Sigmoid colon (tissue), 6 donors: ENCODE measurements at regions not wholly inside any gene's neighbourhood (a gene's known extent, or its start where the extent isn't known, plus 50 kb on each side); places are given as distances from the start of the nearest gene placed in this dataset.

Experiments
- DNase-seq: peaks from one replicate; pipeline ENCODE4 v3.0.0-alpha.2; 2019
- H3K27ac ChIP-seq, 4 donors: fragments of 200-600 bp; sonication (generic); one replicate each; pipeline ENCODE4 v1.5.1; 2016 to 2019; ENCODE audit warnings: mild to moderate bottlenecking in 1 of 4
- H3K27me3 ChIP-seq, 3 donors: fragments of 200-600 bp; sonication (generic); one replicate each; pipeline ENCODE4 v1.5.1; 2019; ENCODE audit warnings: mild to moderate bottlenecking in 1 of 3
- H3K36me3 ChIP-seq, 4 donors: fragments of 200-600 bp; sonication (generic); one replicate each; pipeline ENCODE4 v1.5.1; 2016 to 2019
- H3K4me1 ChIP-seq, 4 donors: fragments of 200-600 bp; sonication (generic); one replicate each; pipeline ENCODE4 v1.5.1; 2017 to 2019
- H3K4me3 ChIP-seq, 4 donors: fragments of 200-600 bp; sonication (generic); one replicate each; pipeline ENCODE4 v1.5.1; 2017 to 2019; ENCODE audit warnings: mild to moderate bottlenecking in 2 of 4, moderate library complexity in 1 of 4
- H3K9me3 ChIP-seq, 4 donors: fragments of 200-600 bp in 3 of 4; sonication (generic) in 3 of 4; one replicate each; pipeline versions ENCODE4 v1.5.1 to v1.6.1; 2013 to 2019
- EP300 ChIP-seq, 4 donors: sonication (generic); formaldehyde crosslinking; IDR thresholded peaks; one replicate each; pipeline ENCODE4 v1.6.1; 2017; ENCODE audit warnings: antibody characterized with exemption in 4 of 4
- POLR2A ChIP-seq, 2 donors: fragments of 450-650 bp; IDR thresholded peaks; one replicate each; pipeline ENCODE4 v1.6.1; 2016; ENCODE audit warnings: antibody characterized with exemption in 2 of 2, mild to moderate bottlenecking in 2 of 2, moderate library complexity in 2 of 2
- POLR2AphosphoS5 ChIP-seq, 4 donors: sonication (generic); formaldehyde crosslinking; IDR thresholded peaks; one replicate each; pipeline ENCODE4 v1.6.1; 2017; ENCODE audit warnings: antibody characterized with exemption in 4 of 4
- WGBS, 2 donors: extraction: QIAGEN DNeasy Blood & Tissue Kit; methylation state at CpG; one replicate each; pipeline ENCODE4 v1.1.7; 2013; 5-methylcytosine and 5-hydroxymethylcytosine counted together
- intact Hi-C: fragments of 100-400 bp; cut with DNase I; formaldehyde crosslinking; loops from one replicate; pipeline ENCODE4 v1.15.1; 2023
- TF ChIP-seq, protein P1 (sequence below), 4 experiments: fragments of 450-650 bp in 3 of 4; fragments of 200-600 bp in 1 of 4; IDR thresholded peaks; one replicate each; pipeline ENCODE4 v1.5.1; 2016 to 2019; ENCODE audit warnings: antibody characterized with exemption in 4 of 4, mild to moderate bottlenecking in 3 of 4, moderate library complexity in 2 of 4
- donor health status: healthy with polysubstance abuse.
- donor health status: healthy.

DNA sequence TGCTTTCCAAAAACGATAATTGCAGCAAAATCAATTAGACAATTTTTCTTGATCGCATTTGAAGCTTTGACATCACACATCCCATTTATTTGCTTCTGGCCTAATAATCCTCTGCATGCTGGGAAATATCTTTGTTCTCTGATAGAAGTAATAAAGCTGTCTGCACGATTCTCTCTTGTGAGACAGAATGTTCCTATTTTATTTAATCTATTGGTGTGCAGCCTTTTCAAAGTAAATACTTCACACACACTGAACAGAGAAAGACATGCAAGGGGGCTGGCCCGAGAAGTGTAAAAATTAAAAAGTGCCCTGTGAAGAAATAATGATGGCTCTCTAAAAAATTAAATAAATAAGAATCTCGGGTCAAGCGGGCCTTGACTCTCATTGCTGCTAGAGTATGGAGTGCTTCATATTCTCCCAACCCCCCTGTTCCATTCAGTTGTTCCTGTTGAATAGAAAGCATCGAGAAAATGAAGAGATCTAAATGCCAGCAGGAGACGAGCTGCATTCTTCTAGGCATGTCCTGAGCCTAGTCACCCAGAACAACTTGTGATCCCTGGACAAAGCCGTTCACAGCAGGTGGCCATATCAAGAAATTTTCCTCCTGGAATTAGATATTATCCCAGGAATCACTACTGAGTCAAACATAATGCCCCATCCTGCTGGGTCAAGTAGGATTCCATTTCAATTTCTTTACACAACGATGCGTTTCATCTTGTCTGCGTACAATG lies 625.9 kb upstream of the EPHA7 start:
- Histone ChIP-seq H3K4me1 (peaks cover 0 to 5% (median 0%) of the 10 kb centered on the region in 4 donors), H3K27me3 (no peaks in the 10 kb centered on the region), H3K9me3 (no peaks in the 10 kb centered on the region), H3K36me3 (no peaks in the 10 kb centered on the region), H3K27ac (no peak overlapping the region), H3K4me3 (no peak overlapping the region)
- DNase-seq = no peak
- TF ChIP-seq, protein P1, sequence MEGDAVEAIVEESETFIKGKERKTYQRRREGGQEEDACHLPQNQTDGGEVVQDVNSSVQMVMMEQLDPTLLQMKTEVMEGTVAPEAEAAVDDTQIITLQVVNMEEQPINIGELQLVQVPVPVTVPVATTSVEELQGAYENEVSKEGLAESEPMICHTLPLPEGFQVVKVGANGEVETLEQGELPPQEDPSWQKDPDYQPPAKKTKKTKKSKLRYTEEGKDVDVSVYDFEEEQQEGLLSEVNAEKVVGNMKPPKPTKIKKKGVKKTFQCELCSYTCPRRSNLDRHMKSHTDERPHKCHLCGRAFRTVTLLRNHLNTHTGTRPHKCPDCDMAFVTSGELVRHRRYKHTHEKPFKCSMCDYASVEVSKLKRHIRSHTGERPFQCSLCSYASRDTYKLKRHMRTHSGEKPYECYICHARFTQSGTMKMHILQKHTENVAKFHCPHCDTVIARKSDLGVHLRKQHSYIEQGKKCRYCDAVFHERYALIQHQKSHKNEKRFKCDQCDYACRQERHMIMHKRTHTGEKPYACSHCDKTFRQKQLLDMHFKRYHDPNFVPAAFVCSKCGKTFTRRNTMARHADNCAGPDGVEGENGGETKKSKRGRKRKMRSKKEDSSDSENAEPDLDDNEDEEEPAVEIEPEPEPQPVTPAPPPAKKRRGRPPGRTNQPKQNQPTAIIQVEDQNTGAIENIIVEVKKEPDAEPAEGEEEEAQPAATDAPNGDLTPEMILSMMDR (IDR thresholded peaks at IDR 0.05) = no peak
- no peak for TF ChIP-seq POLR2A (IDR thresholded peaks at IDR 0.05)
- TF ChIP-seq EP300 (IDR thresholded peaks at IDR 0.05) = no peak
- no peak for TF ChIP-seq POLR2AphosphoS5 (IDR thresholded peaks at IDR 0.05)
- 81 to 86% methylated on average over 12 of the region's 12 CpGs for WGBS, 2 donors
- intact Hi-C loops = no loop called here

DNA sequence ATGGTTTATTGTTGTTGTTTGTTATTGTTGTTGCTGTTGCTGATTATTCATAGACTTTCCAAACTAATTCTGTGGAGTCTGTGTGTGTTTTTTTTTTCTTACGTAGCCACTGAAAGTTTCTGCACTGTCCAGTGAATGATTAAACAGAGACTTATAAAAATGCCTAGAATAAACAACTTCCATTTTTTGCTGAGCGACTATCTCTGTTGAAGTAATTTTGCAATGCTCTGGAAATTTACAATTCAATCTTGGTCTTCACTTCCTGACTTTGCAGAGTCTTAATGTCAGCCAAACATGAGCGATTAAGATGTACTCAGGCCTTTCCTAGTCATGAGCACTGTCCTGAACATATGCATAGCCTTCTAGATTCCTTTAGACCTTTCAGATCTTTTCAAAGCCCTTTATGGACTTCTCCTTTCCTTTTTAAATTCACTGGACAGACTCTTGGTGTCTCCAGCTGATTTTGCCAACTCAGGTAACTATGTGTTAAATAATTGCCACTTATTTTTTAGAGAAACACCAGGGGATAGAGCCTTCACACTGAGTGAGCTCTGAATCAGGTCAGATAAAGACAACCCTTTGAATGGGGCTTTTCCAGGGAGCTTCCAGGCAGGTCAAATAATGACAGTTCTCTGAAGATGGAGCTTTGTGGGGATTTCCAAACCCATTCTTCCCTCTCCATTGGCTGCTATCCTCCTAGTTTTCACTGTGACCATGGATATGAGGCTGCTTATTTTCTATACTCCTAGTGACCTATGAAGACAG lies 622.8 kb upstream of the EPHA7 start:
- TF ChIP-seq, protein P1 (IDR thresholded peaks at IDR 0.05) = no peak
- TF ChIP-seq POLR2AphosphoS5 (IDR thresholded peaks at IDR 0.05) (no peak), POLR2A (IDR thresholded peaks at IDR 0.05) (no peak), EP300 (IDR thresholded peaks at IDR 0.05) (no peak)
- H3K9me3 ChIP-seq = no peaks in the 10 kb centered on the region
- H3K4me1 ChIP-seq = peaks cover 0 to 5% (median 0%) of the 10 kb centered on the region in 4 donors
- H3K36me3 ChIP-seq = no peaks in the 10 kb centered on the region
- no peak overlapping the region for H3K4me3 ChIP-seq
- H3K27me3 ChIP-seq = no peaks in the 10 kb centered on the region
- DNase-seq = no peak
- intact Hi-C loops = no loop called here
- WGBS, 2 donors = 13 to 55% methylated on average over 3 of the region's 3 CpGs
- H3K27ac ChIP-seq = no peak overlapping the region

DNA sequence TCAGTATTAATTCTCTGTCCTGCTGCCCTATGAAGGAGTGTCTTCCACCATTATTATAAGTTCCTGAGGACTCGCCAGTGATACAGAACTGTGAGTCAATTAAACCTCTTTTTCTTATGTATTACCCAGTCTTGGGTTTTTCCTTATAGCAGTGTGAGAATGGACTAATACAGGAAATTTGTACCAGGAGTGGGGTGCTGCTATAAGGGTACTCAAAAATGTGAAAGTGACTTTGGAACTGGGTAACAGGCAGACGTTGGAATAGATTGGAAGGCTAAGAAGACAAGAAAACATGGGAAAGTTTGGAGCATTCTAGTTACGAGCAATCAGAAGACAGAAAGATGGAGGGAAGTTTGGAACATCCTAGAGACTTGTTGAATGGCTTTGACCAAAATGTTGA lies 616.7 kb upstream of the EPHA7 start:
- H3K4me1 ChIP-seq = no peaks in the 10 kb centered on the region

DNA sequence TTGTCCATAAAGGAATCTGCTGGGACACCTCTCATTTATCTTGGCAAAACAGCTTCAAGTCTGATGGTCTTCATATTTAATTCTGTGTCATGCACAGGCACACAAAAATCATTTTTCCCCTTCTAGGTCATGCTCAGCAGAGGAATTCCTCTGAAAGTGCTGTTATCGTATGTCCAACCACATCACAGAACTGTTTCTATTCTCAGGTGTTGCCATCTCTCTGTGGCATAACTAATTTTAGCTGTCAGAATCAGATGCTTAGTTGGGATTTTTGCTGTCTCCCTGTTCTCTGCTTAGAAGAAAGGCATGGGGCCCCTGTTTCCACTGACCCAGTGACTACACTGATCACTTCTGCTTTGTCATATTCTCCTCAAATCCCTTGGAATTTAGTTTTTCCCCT lies 608.0 kb upstream of the EPHA7 start:
- DNase-seq = no peak
- H3K27ac ChIP-seq = no peak overlapping the region
- peaks cover 0 to 4% (median 0%) of the 10 kb centered on the region in 4 donors for H3K9me3 ChIP-seq
- 89 to 95% methylated on average over 1 of the region's 1 CpG for WGBS, 2 donors
- TF ChIP-seq POLR2A (IDR thresholded peaks at IDR 0.05) (no peak), EP300 (IDR thresholded peaks at IDR 0.05) (no peak), POLR2AphosphoS5 (IDR thresholded peaks at IDR 0.05) (no peak)
- TF ChIP-seq, protein P1 (IDR thresholded peaks at IDR 0.05) = no peak
- no peak overlapping the region for H3K4me3 ChIP-seq
- no peaks in the 10 kb centered on the region for H3K36me3 ChIP-seq
- no peaks in the 10 kb centered on the region for H3K4me1 ChIP-seq
- intact Hi-C loops = no loop called here
- no peaks in the 10 kb centered on the region for H3K27me3 ChIP-seq

More for the DNA sequence above, 616.7 kb upstream of the EPHA7 start:
- Histone ChIP-seq H3K27me3 (no peaks in the 10 kb centered on the region), H3K36me3 (no peaks in the 10 kb centered on the region), H3K9me3 (peaks cover 0 to 8% (median 4%) of the 10 kb centered on the region in 4 donors), H3K4me3 (no peak overlapping the region), H3K27ac (no peak overlapping the region)
- intact Hi-C loops = no loop called here
- no peak for DNase-seq
- TF ChIP-seq EP300 (IDR thresholded peaks at IDR 0.05) = no peak
- TF ChIP-seq POLR2A (IDR thresholded peaks at IDR 0.05) = no peak
- WGBS, 2 donors = 92 to 96% methylated on average over 3 of the region's 3 CpGs

DNA sequence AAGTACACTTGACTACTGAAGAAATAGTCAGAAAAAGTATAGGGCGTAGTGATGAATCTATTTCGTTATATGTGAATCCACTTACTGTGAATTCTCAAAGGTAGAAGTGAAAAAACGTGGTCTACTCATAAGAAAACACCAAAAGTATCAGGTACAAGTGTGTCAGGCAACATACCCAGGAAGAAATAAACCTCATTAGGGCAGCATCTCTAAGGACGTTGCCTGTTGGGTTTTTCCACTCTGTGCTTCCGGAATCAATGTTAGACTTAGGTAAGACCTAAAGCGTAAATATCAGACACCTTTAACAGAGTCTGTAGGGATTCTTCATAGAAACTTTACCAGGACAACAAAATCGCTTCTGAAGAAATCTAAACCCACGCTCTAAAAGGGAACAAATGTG lies 607.2 kb upstream of the EPHA7 start:
- intact Hi-C loops = no loop called here
- Histone ChIP-seq H3K4me3 (no peak overlapping the region), H3K27ac (no peak overlapping the region), H3K36me3 (no peaks in the 10 kb centered on the region), H3K4me1 (no peaks in the 10 kb centered on the region), H3K9me3 (peaks cover 0 to 4% (median 0%) of the 10 kb centered on the region in 4 donors), H3K27me3 (no peaks in the 10 kb centered on the region)
- WGBS, 2 donors = 85 to 86% methylated on average over 8 of the region's 8 CpGs
- TF ChIP-seq POLR2A (IDR thresholded peaks at IDR 0.05) = no peak
- no peak for TF ChIP-seq POLR2AphosphoS5 (IDR thresholded peaks at IDR 0.05)
- TF ChIP-seq, protein P1 (IDR thresholded peaks at IDR 0.05) = no peak
- TF ChIP-seq EP300 (IDR thresholded peaks at IDR 0.05) = no peak
- no peak for DNase-seq
